ENCODE measurements at regions not wholly inside any gene's neighbourhood (a gene's known extent, or its start where the extent isn't known, plus 50 kb on each side); places are given as distances from the start of the nearest gene placed in this dataset.

DNA sequence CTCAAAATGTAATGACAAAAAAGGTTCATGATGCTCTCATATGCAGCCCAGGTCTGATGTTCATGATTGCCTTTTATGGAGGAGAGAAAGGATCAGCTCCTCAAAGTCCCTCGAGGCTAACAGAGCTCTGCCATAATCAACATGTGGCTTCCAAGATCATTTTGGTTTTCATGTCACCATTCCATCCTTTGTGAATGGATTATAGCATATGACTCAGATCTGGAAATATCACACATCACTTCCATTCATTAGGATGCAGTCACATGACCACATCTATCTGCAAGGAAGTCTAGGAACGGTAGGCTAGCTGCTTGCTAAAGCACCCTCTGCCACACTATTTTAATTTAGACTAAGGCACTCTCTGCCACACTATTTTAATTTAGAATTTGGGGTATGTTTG, 77.6 kb downstream of the COX18 start:
- no peaks in the 10 kb centered on the region for H3K36me3 ChIP-seq
- Mint-ChIP-seq H3K9me3 (no peaks in the 10 kb centered on the region), H3K4me3 (no peak overlapping the region), H3K27ac (no peak overlapping the region), H3K27me3 (ENCODE audit: insufficient read depth, low read depth) (no peaks in the 10 kb centered on the region), H3K4me1 (no peaks in the 10 kb centered on the region), H3K36me3 (no peaks in the 10 kb centered on the region)
- no peak overlapping the region for H3K9ac ChIP-seq
- no peaks in the 10 kb centered on the region for H3F3A ChIP-seq (ENCODE audit: low read depth)
- H3K27me3 ChIP-seq = no peaks in the 10 kb centered on the region
- no peaks in the 10 kb centered on the region for H3K9me3 ChIP-seq (ENCODE audit: low read depth)
- H3K27ac ChIP-seq = no peak overlapping the region
- no peak overlapping the region for H3K4me2 ChIP-seq
- H3K79me2 ChIP-seq (ENCODE audit: low read depth) = no peaks in the 10 kb centered on the region
- no peak overlapping the region for H2AFZ ChIP-seq (replicated peaks)
- no peak for TF ChIP-seq EZH2phosphoT487 (IDR thresholded peaks at IDR 0.05)
- TF ChIP-seq EZH2 (IDR thresholded peaks at IDR 0.05) = no peak
- TF ChIP-seq CTCF (IDR thresholded peaks at IDR 0.05) = no peak
- no peaks in the 10 kb centered on the region for H3K4me1 ChIP-seq
- DNase-seq (ENCODE audit: low spot score) = no peak
- no peak overlapping the region for H3K4me3 ChIP-seq
- no peaks in the 10 kb centered on the region for H4K20me1 ChIP-seq (ENCODE audit: low read depth)

DNA sequence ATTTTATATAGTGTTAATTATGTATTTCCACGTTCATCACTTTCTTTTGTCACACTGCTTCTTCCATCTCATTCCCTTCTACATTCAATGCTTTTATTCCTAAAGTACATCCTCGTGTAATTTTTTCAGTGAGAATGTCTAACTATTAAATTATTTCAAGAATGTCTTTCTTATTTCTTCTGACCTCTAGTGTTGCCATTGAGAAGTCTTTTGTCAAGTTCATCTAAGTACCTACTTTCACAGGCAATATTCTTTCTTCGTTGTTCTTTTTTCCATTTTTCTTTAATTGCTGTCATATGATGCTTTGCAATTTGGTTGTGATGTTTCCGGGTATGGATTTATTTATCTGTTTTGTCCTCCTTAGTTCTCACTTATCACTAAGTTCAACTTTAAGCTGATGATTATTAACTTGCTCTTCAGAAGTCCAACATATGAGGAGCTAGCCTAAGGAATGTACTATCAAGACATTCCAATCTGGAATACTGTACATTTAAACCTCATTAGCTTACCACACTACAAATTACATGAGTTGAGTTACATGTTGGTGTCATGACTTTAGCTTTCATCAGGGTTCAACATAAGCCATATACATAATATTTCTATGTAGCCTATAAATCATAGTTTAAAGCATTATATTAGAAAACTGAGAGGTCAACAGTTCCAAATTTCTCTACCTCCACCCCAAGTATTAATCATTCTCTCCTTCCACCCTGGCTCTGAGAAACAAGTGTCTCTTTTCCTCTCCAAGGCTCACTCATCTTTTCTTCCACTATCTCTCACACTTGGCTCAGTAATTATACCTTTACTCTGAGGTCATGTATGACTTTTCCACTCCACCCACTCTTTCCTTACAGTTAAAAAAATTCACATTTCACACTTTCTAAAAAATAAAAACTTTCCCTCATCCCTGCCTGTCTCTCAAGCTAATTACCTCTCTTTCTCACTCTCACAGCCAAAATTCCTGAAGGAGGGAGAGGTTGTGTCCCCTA, 81.5 kb downstream of the COX18 start:
- H3K9me3 Mint-ChIP-seq = no peaks in the 10 kb centered on the region
- Histone ChIP-seq H3K79me2 (ENCODE audit: low read depth) (no peaks in the 10 kb centered on the region), H3K9me3 (ENCODE audit: low read depth) (no peaks in the 10 kb centered on the region), H4K20me1 (ENCODE audit: low read depth) (no peaks in the 10 kb centered on the region), H3K36me3 (no peaks in the 10 kb centered on the region), H3K27ac (no peak overlapping the region), H3K4me1 (no peaks in the 10 kb centered on the region), H3K9ac (no peak overlapping the region), H3F3A (ENCODE audit: low read depth) (no peaks in the 10 kb centered on the region), H3K27me3 (no peaks in the 10 kb centered on the region), H2AFZ (replicated peaks) (no peak overlapping the region), H3K4me3 (no peak overlapping the region), H3K4me2 (no peak overlapping the region)
- TF ChIP-seq EZH2 (IDR thresholded peaks at IDR 0.05) (no peak), CTCF (IDR thresholded peaks at IDR 0.05) (no peak), EZH2phosphoT487 (IDR thresholded peaks at IDR 0.05) (no peak)
- no peak overlapping the region for H3K4me3 Mint-ChIP-seq
- DNase-seq (ENCODE audit: low spot score) = no peak
- no peaks in the 10 kb centered on the region for H3K27me3 Mint-ChIP-seq (ENCODE audit: insufficient read depth, low read depth)
- no peaks in the 10 kb centered on the region for H3K4me1 Mint-ChIP-seq
- no peak overlapping the region for H3K27ac Mint-ChIP-seq
- no peaks in the 10 kb centered on the region for H3K36me3 Mint-ChIP-seq

DNA sequence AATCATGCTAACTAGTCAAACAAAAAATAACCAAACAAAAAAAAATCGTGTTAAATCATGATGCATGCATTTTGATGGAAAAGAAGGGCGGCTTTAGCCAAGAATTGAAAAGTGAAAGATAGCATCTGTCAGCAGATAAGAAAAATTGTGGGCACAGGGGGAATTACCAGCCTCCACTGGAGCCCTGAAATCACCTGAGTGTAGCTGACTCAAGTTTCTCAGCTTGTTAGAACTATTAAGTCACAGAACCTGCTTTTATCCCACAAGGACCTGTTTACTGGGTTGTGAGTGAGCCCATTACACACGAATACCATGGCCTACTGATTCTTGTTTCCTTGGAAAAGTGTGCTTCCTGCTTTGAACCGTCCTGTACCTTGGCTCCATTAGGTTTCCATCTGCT, 85.2 kb downstream of the COX18 start:
- peaks cover 5% of the 10 kb centered on the region for H3K9me3 Mint-ChIP-seq
- H2AFZ ChIP-seq (replicated peaks) = no peak overlapping the region
- H3K4me3 ChIP-seq = no peak overlapping the region
- no peaks in the 10 kb centered on the region for H3K79me2 ChIP-seq (ENCODE audit: low read depth)
- no peaks in the 10 kb centered on the region for H3K4me1 Mint-ChIP-seq
- H3K36me3 ChIP-seq = no peaks in the 10 kb centered on the region
- H3K27me3 ChIP-seq = no peaks in the 10 kb centered on the region
- H3K4me1 ChIP-seq = no peaks in the 10 kb centered on the region
- no peak overlapping the region for H3K4me3 Mint-ChIP-seq
- H3K4me2 ChIP-seq = no peak overlapping the region
- H3K27ac ChIP-seq = no peak overlapping the region
- no peak overlapping the region for H3K27ac Mint-ChIP-seq
- H3K27me3 Mint-ChIP-seq (ENCODE audit: insufficient read depth, low read depth) = no peaks in the 10 kb centered on the region
- no peak overlapping the region for H3K9ac ChIP-seq
- H3K36me3 Mint-ChIP-seq = no peaks in the 10 kb centered on the region
- H3K9me3 ChIP-seq (ENCODE audit: low read depth) = no peaks in the 10 kb centered on the region
- H3F3A ChIP-seq (ENCODE audit: low read depth) = no peaks in the 10 kb centered on the region
- TF ChIP-seq EZH2 (IDR thresholded peaks at IDR 0.05) (no peak), EZH2phosphoT487 (IDR thresholded peaks at IDR 0.05) (no peak), CTCF (IDR thresholded peaks at IDR 0.05) (no peak)
- DNase-seq (ENCODE audit: low spot score) = no peak
- H4K20me1 ChIP-seq (ENCODE audit: low read depth) = no peaks in the 10 kb centered on the region
